ENCODE measurements at regions not wholly inside any gene's neighbourhood (a gene's known extent, or its start where the extent isn't known, plus 50 kb on each side); places are given as distances from the start of the nearest gene placed in this dataset.
"Not testable (repeated sequence)": the region's sequence is repeated elsewhere in the genome, so short reads cannot be mapped to it uniquely, and the experiment has no call there.

- intact Hi-C loops (cut with DNase I; ENCODE audit: low total_unique reads), result no loop called here
- Histone ChIP-seq H3K27ac (no peak overlapping the region), H3K4me3 (no peak overlapping the region), H3K4me1 (peaks cover 0 to 16% (median 0%) of the 10 kb centered on the region in 4 donors), H3K9me3 (no peaks in the 10 kb centered on the region), H3K36me3 (no peaks in the 10 kb centered on the region), H3K27me3 (no peaks in the 10 kb centered on the region)
- DNase-seq, result no peak
- TF ChIP-seq, protein P1, sequence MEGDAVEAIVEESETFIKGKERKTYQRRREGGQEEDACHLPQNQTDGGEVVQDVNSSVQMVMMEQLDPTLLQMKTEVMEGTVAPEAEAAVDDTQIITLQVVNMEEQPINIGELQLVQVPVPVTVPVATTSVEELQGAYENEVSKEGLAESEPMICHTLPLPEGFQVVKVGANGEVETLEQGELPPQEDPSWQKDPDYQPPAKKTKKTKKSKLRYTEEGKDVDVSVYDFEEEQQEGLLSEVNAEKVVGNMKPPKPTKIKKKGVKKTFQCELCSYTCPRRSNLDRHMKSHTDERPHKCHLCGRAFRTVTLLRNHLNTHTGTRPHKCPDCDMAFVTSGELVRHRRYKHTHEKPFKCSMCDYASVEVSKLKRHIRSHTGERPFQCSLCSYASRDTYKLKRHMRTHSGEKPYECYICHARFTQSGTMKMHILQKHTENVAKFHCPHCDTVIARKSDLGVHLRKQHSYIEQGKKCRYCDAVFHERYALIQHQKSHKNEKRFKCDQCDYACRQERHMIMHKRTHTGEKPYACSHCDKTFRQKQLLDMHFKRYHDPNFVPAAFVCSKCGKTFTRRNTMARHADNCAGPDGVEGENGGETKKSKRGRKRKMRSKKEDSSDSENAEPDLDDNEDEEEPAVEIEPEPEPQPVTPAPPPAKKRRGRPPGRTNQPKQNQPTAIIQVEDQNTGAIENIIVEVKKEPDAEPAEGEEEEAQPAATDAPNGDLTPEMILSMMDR (IDR thresholded peaks at IDR 0.05), result no peak
Measured at GRCh38 chr5:53405396-53405795, 75.0 kb upstream of the FST start.

DNA sequence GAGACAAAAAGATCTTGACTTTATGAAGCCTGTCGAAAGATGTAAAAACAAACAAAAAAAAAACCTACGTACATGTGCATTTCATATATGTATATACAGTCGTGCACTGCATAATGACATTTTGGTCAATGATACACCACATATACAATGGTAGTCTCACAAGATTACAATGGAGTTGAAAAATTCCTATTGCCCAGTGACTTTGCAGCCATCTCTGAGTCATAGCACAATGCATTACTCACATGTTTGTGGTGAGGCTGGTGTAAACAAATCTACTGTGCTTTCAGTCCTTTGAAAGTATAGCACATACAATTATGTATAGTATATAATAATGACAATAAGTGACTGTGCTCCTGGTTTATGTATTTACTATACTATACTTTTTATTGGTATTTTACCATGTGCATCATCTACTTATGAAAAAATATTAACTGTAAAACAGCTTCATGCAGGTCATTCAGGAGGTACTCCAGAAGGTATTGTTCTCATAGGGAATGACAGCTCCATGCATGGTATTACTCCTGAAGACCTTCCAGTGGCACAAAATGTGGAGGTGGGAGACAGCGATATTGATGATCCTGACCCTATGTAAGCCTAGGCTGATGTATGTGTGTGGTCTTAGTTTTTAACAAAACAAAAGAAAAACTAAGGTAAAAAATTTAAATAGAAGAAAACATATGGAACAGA is 73.7 kb upstream of the FST start:
- intact Hi-C loops (cut with DNase I; ENCODE audit: low total_unique reads), result no loop called here
- TF ChIP-seq, protein P1 (IDR thresholded peaks at IDR 0.05), result no peak
- no peak for DNase-seq

GRCh38 chr5:53407373-53407772 is 73.1 kb upstream of the FST start:
- Histone ChIP-seq H3K4me1 (peaks cover 0 to 16% (median 0%) of the 10 kb centered on the region in 4 donors), H3K9me3 (no peaks in the 10 kb centered on the region), H3K36me3 (no peaks in the 10 kb centered on the region), H3K27me3 (no peaks in the 10 kb centered on the region), H3K27ac (no peak overlapping the region), H3K4me3 (no peak overlapping the region)
- DNase-seq, result no peak
- TF ChIP-seq, protein P1 (IDR thresholded peaks at IDR 0.05), result no peak
- intact Hi-C loops (cut with DNase I; ENCODE audit: low total_unique reads), result no loop called here

More for the DNA sequence above, 73.7 kb upstream of the FST start:
- Histone ChIP-seq H3K4me3 (no peak overlapping the region), H3K36me3 (no peaks in the 10 kb centered on the region), H3K4me1 (peaks cover 0 to 16% (median 0%) of the 10 kb centered on the region in 4 donors), H3K27me3 (no peaks in the 10 kb centered on the region), H3K9me3 (no peaks in the 10 kb centered on the region), H3K27ac (no peak overlapping the region)

GRCh38 chr5:53411388-53411787 is 69.0 kb upstream of the FST start:
- Histone ChIP-seq H3K9me3 (no peaks in the 10 kb centered on the region), H3K27ac (no peak overlapping the region), H3K4me1 (no peaks in the 10 kb centered on the region), H3K36me3 (no peaks in the 10 kb centered on the region), H3K4me3 (no peak overlapping the region), H3K27me3 (no peaks in the 10 kb centered on the region)
- TF ChIP-seq, protein P1 (IDR thresholded peaks at IDR 0.05), result no peak
- no peak for DNase-seq
- intact Hi-C loops (cut with DNase I; ENCODE audit: low total_unique reads), result no loop called here

DNA sequence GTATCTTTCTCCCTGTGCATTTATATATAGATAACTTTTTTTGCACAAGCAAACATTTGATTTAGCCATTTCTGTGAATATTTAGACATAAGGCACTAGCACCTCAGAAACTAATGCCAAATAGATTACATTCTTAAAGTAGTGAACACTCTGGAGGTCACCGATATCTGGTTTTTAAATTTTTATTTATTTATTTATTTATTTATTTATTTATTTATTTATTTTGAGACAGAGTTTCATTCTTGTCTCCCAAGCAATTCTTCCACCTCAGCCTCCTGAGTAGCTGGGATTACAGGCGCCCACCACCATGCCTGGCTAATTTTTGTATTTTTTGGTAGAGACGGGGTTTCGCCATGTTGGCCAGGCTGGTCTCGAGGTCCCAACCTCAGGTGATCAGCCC is 67.9 kb upstream of the FST start:
- H3K27me3 ChIP-seq; intact Hi-C loops (cut with DNase I; ENCODE audit: low total_unique reads); DNase-seq; H3K4me3 ChIP-seq; H3K4me1 ChIP-seq; H3K36me3 ChIP-seq; H3K9me3 ChIP-seq; H3K27ac ChIP-seq: not testable (repeated sequence)

GRCh38 chr5:53416144-53416738 is 64.2 kb upstream of the FST start:
- H3K9me3 ChIP-seq, result no peaks in the 10 kb centered on the region
- H3K36me3 ChIP-seq, result no peaks in the 10 kb centered on the region
- TF ChIP-seq, protein P1 (IDR thresholded peaks at IDR 0.05), result no peak
- no peaks in the 10 kb centered on the region for H3K27me3 ChIP-seq
- intact Hi-C loops (cut with DNase I; ENCODE audit: low total_unique reads), result no loop called here
- DNase-seq, result no peak
- H3K27ac ChIP-seq, result no peak overlapping the region
- H3K4me1 ChIP-seq, result no peaks in the 10 kb centered on the region
- no peak overlapping the region for H3K4me3 ChIP-seq

All from tibial artery (tissue), 4 donors.